ENCODE measurements at regions not wholly inside any gene's neighbourhood (a gene's known extent, or its start where the extent isn't known, plus 50 kb on each side); places are given as distances from the start of the nearest gene placed in this dataset.

- TF ChIP-seq EP300 (IDR thresholded peaks at IDR 0.05; ENCODE audit: borderline replicate concordance in 1 of 2, low read depth in 2 of 2, low read length in 2 of 2) (no peak), CTCF (IDR thresholded peaks at IDR 0.05; ENCODE audit: control extremely low read depth in 1 of 3, insufficient read depth in 1 of 3, low read depth in 1 of 3, low read length in 3 of 3) (no peak), ASH2L (IDR thresholded peaks at IDR 0.05; ENCODE audit: low read length) (no peak), RAD21 (IDR thresholded peaks at IDR 0.05 in 1 of 2, conservative IDR thresholded peaks at IDR 0.05 in 1 of 2; ENCODE audit: low read depth in 2 of 2, low read length in 2 of 2) (no peak), CREB1 (IDR thresholded peaks at IDR 0.05) (no peak), SP1 (IDR thresholded peaks at IDR 0.05; ENCODE audit: low read depth, low read length) (no peak), POLR2AphosphoS5 (IDR thresholded peaks at IDR 0.05; ENCODE audit: low read depth, low read length) (no peak), PHF8 (conservative IDR thresholded peaks at IDR 0.05; ENCODE audit: low read depth, low read length) (no peak), POLR2A (IDR thresholded peaks at IDR 0.05; ENCODE audit: control extremely low read depth in 1 of 2, low read depth in 2 of 2, low read length in 2 of 2) (no peak), BCL11A (IDR thresholded peaks at IDR 0.05; ENCODE audit: low read depth in 2 of 2, low read length in 2 of 2) (no peak), KDM4A (IDR thresholded peaks at IDR 0.05; ENCODE audit: low read depth, low read length, severe bottlenecking) (no peak), MAX (IDR thresholded peaks at IDR 0.05) (no peak), RFX5 (IDR thresholded peaks at IDR 0.05; ENCODE audit: borderline replicate concordance, low read depth, low read length) (no peak)
Measured at GRCh38 chr9:105850852-105851500, 156.6 kb downstream of the TMEM38B start.

Measured in H1 (cell line).